H1 (cell line): ENCODE measurements at regions not wholly inside any gene's neighbourhood (a gene's known extent, or its start where the extent isn't known, plus 50 kb on each side); places are given as distances from the start of the nearest gene placed in this dataset.

Experiments
- EZH2 ChIP-seq: fragments of 200-600 bp; sonication (generic); IDR thresholded peaks from 2 replicates; pipeline ENCODE4 v1.7.1; 2012; ENCODE audit warnings: low read depth, mild to moderate bottlenecking, moderate library complexity, low read length, inconsistent platforms; ENCODE audit not compliant: severe bottlenecking
- NRF1 ChIP-seq: IDR thresholded peaks from 2 replicates; pipeline ENCODE4 v1.6.1; 2011; ENCODE audit warnings: mild to moderate bottlenecking, low read depth, low read length, improper control_type of control experiment
- SAP30 ChIP-seq: fragments of 300-600 bp; sonication (generic); IDR thresholded peaks from 2 replicates; pipeline ENCODE4 v1.7.1; 2012; ENCODE audit warnings: low read length, moderate library complexity, mild to moderate bottlenecking, inconsistent platforms; ENCODE audit not compliant: insufficient read depth, insufficient replicate concordance
- TAF1 ChIP-seq: IDR thresholded peaks from 2 replicates; pipeline ENCODE4 v1.6.1; 2011; ENCODE audit warnings: mild to moderate bottlenecking, low read depth, low read length
- TAF7 ChIP-seq: optimal IDR thresholded peaks from 2 replicates; pipeline ENCODE3; 2011; ENCODE audit warnings: low read depth, mild to moderate bottlenecking, inconsistent platforms, low read length, moderate library complexity, borderline replicate concordance
- TBP ChIP-seq: IDR thresholded peaks from 2 replicates; pipeline ENCODE4 v1.6.1; 2011; ENCODE audit warnings: low read depth, low read length, improper control_type of control experiment
- TF ChIP-seq, protein P1 (sequence below): fragments of 300-600 bp; sonication (generic); IDR thresholded peaks from 2 replicates; pipeline ENCODE4 v1.7.1; 2012; ENCODE audit warnings: low read length, moderate library complexity, mild to moderate bottlenecking, inconsistent platforms; ENCODE audit not compliant: insufficient replicate concordance
- TF ChIP-seq, protein P2 (sequence below): IDR thresholded peaks from 2 replicates; pipeline ENCODE4 v1.6.1; 2012; ENCODE audit warnings: inconsistent platforms

DNA sequence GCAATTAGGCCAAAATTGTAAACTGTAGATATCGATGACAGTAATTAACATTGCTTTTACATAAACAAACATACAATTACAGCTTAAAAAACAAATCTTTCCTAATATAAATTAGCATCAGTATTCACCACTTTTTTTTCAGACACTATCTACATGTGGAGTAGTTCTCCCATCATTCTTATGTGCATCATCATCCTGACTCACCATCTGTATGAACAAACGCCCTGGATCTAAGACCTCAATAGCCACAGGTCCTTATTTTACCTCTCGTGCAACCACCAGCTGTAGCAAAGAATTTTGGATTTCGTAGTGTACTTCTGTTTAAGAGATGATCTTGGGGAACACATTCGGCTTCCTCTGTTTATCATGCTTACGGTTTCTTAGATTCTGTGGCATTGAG, 551.9 kb upstream of the KIRREL3 start (continued):
- TF ChIP-seq, protein P1, sequence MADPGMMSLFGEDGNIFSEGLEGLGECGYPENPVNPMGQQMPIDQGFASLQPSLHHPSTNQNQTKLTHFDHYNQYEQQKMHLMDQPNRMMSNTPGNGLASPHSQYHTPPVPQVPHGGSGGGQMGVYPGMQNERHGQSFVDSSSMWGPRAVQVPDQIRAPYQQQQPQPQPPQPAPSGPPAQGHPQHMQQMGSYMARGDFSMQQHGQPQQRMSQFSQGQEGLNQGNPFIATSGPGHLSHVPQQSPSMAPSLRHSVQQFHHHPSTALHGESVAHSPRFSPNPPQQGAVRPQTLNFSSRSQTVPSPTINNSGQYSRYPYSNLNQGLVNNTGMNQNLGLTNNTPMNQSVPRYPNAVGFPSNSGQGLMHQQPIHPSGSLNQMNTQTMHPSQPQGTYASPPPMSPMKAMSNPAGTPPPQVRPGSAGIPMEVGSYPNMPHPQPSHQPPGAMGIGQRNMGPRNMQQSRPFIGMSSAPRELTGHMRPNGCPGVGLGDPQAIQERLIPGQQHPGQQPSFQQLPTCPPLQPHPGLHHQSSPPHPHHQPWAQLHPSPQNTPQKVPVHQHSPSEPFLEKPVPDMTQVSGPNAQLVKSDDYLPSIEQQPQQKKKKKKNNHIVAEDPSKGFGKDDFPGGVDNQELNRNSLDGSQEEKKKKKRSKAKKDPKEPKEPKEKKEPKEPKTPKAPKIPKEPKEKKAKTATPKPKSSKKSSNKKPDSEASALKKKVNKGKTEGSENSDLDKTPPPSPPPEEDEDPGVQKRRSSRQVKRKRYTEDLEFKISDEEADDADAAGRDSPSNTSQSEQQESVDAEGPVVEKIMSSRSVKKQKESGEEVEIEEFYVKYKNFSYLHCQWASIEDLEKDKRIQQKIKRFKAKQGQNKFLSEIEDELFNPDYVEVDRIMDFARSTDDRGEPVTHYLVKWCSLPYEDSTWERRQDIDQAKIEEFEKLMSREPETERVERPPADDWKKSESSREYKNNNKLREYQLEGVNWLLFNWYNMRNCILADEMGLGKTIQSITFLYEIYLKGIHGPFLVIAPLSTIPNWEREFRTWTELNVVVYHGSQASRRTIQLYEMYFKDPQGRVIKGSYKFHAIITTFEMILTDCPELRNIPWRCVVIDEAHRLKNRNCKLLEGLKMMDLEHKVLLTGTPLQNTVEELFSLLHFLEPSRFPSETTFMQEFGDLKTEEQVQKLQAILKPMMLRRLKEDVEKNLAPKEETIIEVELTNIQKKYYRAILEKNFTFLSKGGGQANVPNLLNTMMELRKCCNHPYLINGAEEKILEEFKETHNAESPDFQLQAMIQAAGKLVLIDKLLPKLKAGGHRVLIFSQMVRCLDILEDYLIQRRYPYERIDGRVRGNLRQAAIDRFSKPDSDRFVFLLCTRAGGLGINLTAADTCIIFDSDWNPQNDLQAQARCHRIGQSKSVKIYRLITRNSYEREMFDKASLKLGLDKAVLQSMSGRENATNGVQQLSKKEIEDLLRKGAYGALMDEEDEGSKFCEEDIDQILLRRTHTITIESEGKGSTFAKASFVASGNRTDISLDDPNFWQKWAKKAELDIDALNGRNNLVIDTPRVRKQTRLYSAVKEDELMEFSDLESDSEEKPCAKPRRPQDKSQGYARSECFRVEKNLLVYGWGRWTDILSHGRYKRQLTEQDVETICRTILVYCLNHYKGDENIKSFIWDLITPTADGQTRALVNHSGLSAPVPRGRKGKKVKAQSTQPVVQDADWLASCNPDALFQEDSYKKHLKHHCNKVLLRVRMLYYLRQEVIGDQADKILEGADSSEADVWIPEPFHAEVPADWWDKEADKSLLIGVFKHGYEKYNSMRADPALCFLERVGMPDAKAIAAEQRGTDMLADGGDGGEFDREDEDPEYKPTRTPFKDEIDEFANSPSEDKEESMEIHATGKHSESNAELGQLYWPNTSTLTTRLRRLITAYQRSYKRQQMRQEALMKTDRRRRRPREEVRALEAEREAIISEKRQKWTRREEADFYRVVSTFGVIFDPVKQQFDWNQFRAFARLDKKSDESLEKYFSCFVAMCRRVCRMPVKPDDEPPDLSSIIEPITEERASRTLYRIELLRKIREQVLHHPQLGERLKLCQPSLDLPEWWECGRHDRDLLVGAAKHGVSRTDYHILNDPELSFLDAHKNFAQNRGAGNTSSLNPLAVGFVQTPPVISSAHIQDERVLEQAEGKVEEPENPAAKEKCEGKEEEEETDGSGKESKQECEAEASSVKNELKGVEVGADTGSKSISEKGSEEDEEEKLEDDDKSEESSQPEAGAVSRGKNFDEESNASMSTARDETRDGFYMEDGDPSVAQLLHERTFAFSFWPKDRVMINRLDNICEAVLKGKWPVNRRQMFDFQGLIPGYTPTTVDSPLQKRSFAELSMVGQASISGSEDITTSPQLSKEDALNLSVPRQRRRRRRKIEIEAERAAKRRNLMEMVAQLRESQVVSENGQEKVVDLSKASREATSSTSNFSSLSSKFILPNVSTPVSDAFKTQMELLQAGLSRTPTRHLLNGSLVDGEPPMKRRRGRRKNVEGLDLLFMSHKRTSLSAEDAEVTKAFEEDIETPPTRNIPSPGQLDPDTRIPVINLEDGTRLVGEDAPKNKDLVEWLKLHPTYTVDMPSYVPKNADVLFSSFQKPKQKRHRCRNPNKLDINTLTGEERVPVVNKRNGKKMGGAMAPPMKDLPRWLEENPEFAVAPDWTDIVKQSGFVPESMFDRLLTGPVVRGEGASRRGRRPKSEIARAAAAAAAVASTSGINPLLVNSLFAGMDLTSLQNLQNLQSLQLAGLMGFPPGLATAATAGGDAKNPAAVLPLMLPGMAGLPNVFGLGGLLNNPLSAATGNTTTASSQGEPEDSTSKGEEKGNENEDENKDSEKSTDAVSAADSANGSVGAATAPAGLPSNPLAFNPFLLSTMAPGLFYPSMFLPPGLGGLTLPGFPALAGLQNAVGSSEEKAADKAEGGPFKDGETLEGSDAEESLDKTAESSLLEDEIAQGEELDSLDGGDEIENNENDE, result no peak
- TF ChIP-seq EZH2 (no peak), TAF7 (no peak), NRF1 (no peak), SAP30 (no peak), TAF1 (no peak), TBP (no peak)
- TF ChIP-seq, protein P2, sequence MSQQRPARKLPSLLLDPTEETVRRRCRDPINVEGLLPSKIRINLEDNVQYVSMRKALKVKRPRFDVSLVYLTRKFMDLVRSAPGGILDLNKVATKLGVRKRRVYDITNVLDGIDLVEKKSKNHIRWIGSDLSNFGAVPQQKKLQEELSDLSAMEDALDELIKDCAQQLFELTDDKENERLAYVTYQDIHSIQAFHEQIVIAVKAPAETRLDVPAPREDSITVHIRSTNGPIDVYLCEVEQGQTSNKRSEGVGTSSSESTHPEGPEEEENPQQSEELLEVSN, result no peak
